Neuronal stem cell (in vitro differentiated cells): ENCODE measurements at regions not wholly inside any gene's neighbourhood (a gene's known extent, or its start where the extent isn't known, plus 50 kb on each side); places are given as distances from the start of the nearest gene placed in this dataset.
A peak's percentile ranks its signal among the peaks of the same experiment; 100 is the strongest.

Experiments
- DNase-seq: peaks from one replicate; pipeline ENCODE4 v3.0.0-alpha.2; 2013; ENCODE audit warnings: low spot score
- H2AFZ ChIP-seq: one replicate; pipeline ENCODE4 v1.6.1; 2013; ENCODE audit warnings: mild to moderate bottlenecking, low read length, inconsistent platforms
- H2AK5ac ChIP-seq: 2 replicates; pipeline ENCODE4 v1.6.1; 2013; ENCODE audit warnings: low read depth, mild to moderate bottlenecking, inconsistent platforms, low read length, moderate library complexity, mixed read lengths
- H2BK120ac ChIP-seq: 2 replicates; pipeline ENCODE4 v1.6.1; 2013; ENCODE audit warnings: low read depth, mild to moderate bottlenecking, inconsistent platforms, low read length, moderate library complexity, mixed read lengths
- H2BK12ac ChIP-seq: one replicate; pipeline ENCODE4 v1.6.1; 2013; ENCODE audit warnings: low read length, inconsistent platforms
- H2BK15ac ChIP-seq: 2 replicates; pipeline ENCODE4 v1.6.1; 2013; ENCODE audit warnings: mild to moderate bottlenecking, low read length, inconsistent platforms, mixed read lengths
- H2BK5ac ChIP-seq: one replicate; pipeline ENCODE4 v1.6.1; 2013; ENCODE audit warnings: inconsistent platforms, mild to moderate bottlenecking, low read length, moderate library complexity
- H3K14ac ChIP-seq: one replicate; pipeline ENCODE4 v1.6.1; 2013; ENCODE audit warnings: low read length, inconsistent platforms
- H3K18ac ChIP-seq: 2 replicates; pipeline ENCODE4 v1.6.1; 2013; ENCODE audit warnings: low read length, inconsistent platforms
- H3K23ac ChIP-seq: 2 replicates; pipeline ENCODE4 v1.6.1; 2013; ENCODE audit warnings: low read depth, mild to moderate bottlenecking, mixed read lengths, low read length, inconsistent platforms; ENCODE audit not compliant: poor library complexity
- H3K27ac ChIP-seq: replicated peaks from 3 replicates; pipeline ENCODE4 v1.5.1; 2013; ENCODE audit warnings: low read length, inconsistent platforms
- H3K27me3 ChIP-seq, 3 experiments: 2 replicates each; pipeline ENCODE4 v1.6.1; 2013; ENCODE audit warnings: low read length in 3 of 3, mild to moderate bottlenecking in 2 of 3, inconsistent platforms in 1 of 3, low read depth in 1 of 3, mixed read lengths in 1 of 3, moderate library complexity in 1 of 3; ENCODE audit not compliant: control insufficient read depth in 3 of 3, insufficient read depth in 3 of 3
- H3K36me3 ChIP-seq, 2 donors: replicated peaks in 1 of 2; 2 replicates each; pipeline ENCODE4 v1.6.1; 2013; ENCODE audit warnings: low read length in 2 of 2; ENCODE audit not compliant: control insufficient read depth in 2 of 2, insufficient read depth in 2 of 2
- H3K4ac ChIP-seq: 2 replicates; pipeline ENCODE4 v1.6.1; 2013; ENCODE audit warnings: inconsistent platforms, mild to moderate bottlenecking, low read length, moderate library complexity
- H3K4me1 ChIP-seq, 2 donors: 1 replicate in 1 of 2; 2 replicates in 1 of 2; pipeline ENCODE4 v1.6.1; 2013; ENCODE audit warnings: low read length in 2 of 2, low read depth in 1 of 2; ENCODE audit not compliant: control insufficient read depth in 2 of 2, insufficient read depth in 1 of 2
- H3K4me2 ChIP-seq: one replicate; pipeline ENCODE4 v1.6.1; 2013; ENCODE audit warnings: mild to moderate bottlenecking, low read length, inconsistent platforms; ENCODE audit not compliant: insufficient read depth, poor library complexity, severe bottlenecking
- H3K4me3 ChIP-seq, 2 donors: 2 replicates each; pipeline ENCODE4 v1.5.1; 2013; ENCODE audit warnings: low read length in 2 of 2, mild to moderate bottlenecking in 2 of 2, inconsistent platforms in 1 of 2, moderate library complexity in 1 of 2
- H3K79me1 ChIP-seq: one replicate; pipeline ENCODE4 v1.6.1; 2013; ENCODE audit warnings: low read depth, mild to moderate bottlenecking, inconsistent platforms, low read length, moderate library complexity
- H3K9ac ChIP-seq: one replicate; pipeline ENCODE4 v1.6.1; 2013; ENCODE audit warnings: mild to moderate bottlenecking, low read depth, low read length, inconsistent platforms; ENCODE audit not compliant: poor library complexity
- H3K9me3 ChIP-seq, 2 donors: replicated peaks in 1 of 2; 2 replicates each; pipeline versions ENCODE3 to v1.6.1; 2013; ENCODE audit warnings: low read length in 2 of 2, mild to moderate bottlenecking in 2 of 2, inconsistent platforms in 1 of 2, low read depth in 1 of 2, mixed read lengths in 1 of 2, moderate library complexity in 1 of 2; ENCODE audit not compliant: control insufficient read depth in 2 of 2, insufficient read depth in 1 of 2
- H4K8ac ChIP-seq: one replicate; pipeline ENCODE4 v1.6.1; 2013; ENCODE audit warnings: low read depth, mild to moderate bottlenecking, inconsistent platforms, low read length, moderate library complexity
- H4K91ac ChIP-seq: one replicate; pipeline ENCODE4 v1.6.1; 2013; ENCODE audit warnings: low read length, low read depth, mild to moderate bottlenecking, inconsistent platforms; ENCODE audit not compliant: poor library complexity
- WGBS, 2 donors: extraction: QIAGEN DNeasy Blood & Tissue Kit; methylation state at CpG; one replicate each; pipeline ENCODE4 v1.1.7; 2013; ENCODE audit warnings: missing lambda C conversion rate in 2 of 2, mixed read lengths in 1 of 2; ENCODE audit not compliant: insufficient read length in 2 of 2, insufficient replicate concordance in 1 of 2; ENCODE audit errors: extremely low coverage in 2 of 2; 5-methylcytosine and 5-hydroxymethylcytosine counted together

- Histone ChIP-seq H3K79me1 (no peaks in the 10 kb centered on the region), H3K4me3 (no peak overlapping the region), H3K4me1 (no peaks in the 10 kb centered on the region), H2AFZ (no peak overlapping the region), H3K4me2 (no peak overlapping the region), H2BK120ac (no peak overlapping the region), H2BK15ac (no peak overlapping the region), H3K23ac (no peak overlapping the region), H3K14ac (no peak overlapping the region), H4K91ac (no peak overlapping the region), H3K27me3 (no peaks in the 10 kb centered on the region), H3K4ac (no peak overlapping the region), H3K9ac (no peak overlapping the region), H3K27ac (no peak overlapping the region), H3K18ac (no peak overlapping the region), H3K9me3 (no peaks in the 10 kb centered on the region), H2BK12ac (no peak overlapping the region), H2AK5ac (no peak overlapping the region), H3K36me3 (no peaks in the 10 kb centered on the region), H2BK5ac (no peak overlapping the region), H4K8ac (no peak overlapping the region)
- WGBS, 2 donors: no CpG with 5 or more reads among the region's 2 CpGs
- no peak for DNase-seq
These were observed 142.4 kb downstream of the MREG start for GRCh38 chr2:215870986-215871385.

GRCh38 chr2:215870088-215870490 lies 143.3 kb downstream of the MREG start:
- Histone ChIP-seq H2BK12ac (no peak overlapping the region), H2BK120ac (no peak overlapping the region), H3K14ac (no peak overlapping the region), H3K4me1 (no peaks in the 10 kb centered on the region), H2BK15ac (no peak overlapping the region), H3K27me3 (no peaks in the 10 kb centered on the region), H2AFZ (no peak overlapping the region), H3K9ac (no peak overlapping the region), H3K79me1 (no peaks in the 10 kb centered on the region), H2AK5ac (no peak overlapping the region), H4K91ac (no peak overlapping the region), H4K8ac (no peak overlapping the region), H3K27ac (no peak overlapping the region), H3K4me2 (no peak overlapping the region), H3K23ac (no peak overlapping the region), H3K18ac (no peak overlapping the region), H2BK5ac (no peak overlapping the region), H3K9me3 (no peaks in the 10 kb centered on the region), H3K4ac (no peak overlapping the region), H3K4me3 (no peak overlapping the region), H3K36me3 (no peaks in the 10 kb centered on the region)
- no peak for DNase-seq
- WGBS, 2 donors: no CpG with 5 or more reads among the region's 3 CpGs

GRCh38 chr2:215868846-215869543 lies 144.4 kb downstream of the MREG start:
- Histone ChIP-seq H3K9ac (no peak overlapping the region), H3K23ac (no peak overlapping the region), H4K91ac (no peak overlapping the region), H2BK15ac (no peak overlapping the region), H2BK5ac (no peak overlapping the region), H2AK5ac (no peak overlapping the region), H3K79me1 (no peaks in the 10 kb centered on the region), H3K36me3 (no peaks in the 10 kb centered on the region), H3K9me3 (no peaks in the 10 kb centered on the region), H3K27ac (no peak overlapping the region), H2BK12ac (no peak overlapping the region), H3K18ac (no peak overlapping the region), H4K8ac (no peak overlapping the region), H3K4ac (no peak overlapping the region), H3K4me2 (no peak overlapping the region), H3K4me3 (no peak overlapping the region), H2AFZ (no peak overlapping the region), H3K14ac (no peak overlapping the region), H3K4me1 (no peaks in the 10 kb centered on the region), H3K27me3 (no peaks in the 10 kb centered on the region), H2BK120ac (no peak overlapping the region)
- no peak for DNase-seq
- WGBS, 2 donors: no CpG with 5 or more reads among the region's 4 CpGs

GRCh38 chr2:215866606-215867005 lies 146.7 kb downstream of the MREG start:
- Histone ChIP-seq H2BK5ac (no peak overlapping the region), H2AK5ac (no peak overlapping the region), H3K4me1 (no peaks in the 10 kb centered on the region), H3K36me3 (no peaks in the 10 kb centered on the region), H3K27me3 (no peaks in the 10 kb centered on the region), H3K9ac (no peak overlapping the region), H2BK120ac (no peak overlapping the region), H3K18ac (no peak overlapping the region), H3K9me3 (no peaks in the 10 kb centered on the region), H3K27ac (no peak overlapping the region), H3K23ac (no peak overlapping the region), H4K8ac (no peak overlapping the region), H3K4me2 (no peak overlapping the region), H2AFZ (peak overlapping the region; percentile 61), H2BK15ac (no peak overlapping the region), H3K4me3 (no peak overlapping the region), H3K14ac (no peak overlapping the region), H3K79me1 (no peaks in the 10 kb centered on the region), H3K4ac (no peak overlapping the region), H4K91ac (no peak overlapping the region), H2BK12ac (no peak overlapping the region)
- no peak for DNase-seq
- no CpG with 5 or more reads among the region's 2 CpGs for WGBS, 2 donors
